ENCODE measurements at regions not wholly inside any gene's neighbourhood (a gene's known extent, or its start where the extent isn't known, plus 50 kb on each side); places are given as distances from the start of the nearest gene placed in this dataset.

DNA sequence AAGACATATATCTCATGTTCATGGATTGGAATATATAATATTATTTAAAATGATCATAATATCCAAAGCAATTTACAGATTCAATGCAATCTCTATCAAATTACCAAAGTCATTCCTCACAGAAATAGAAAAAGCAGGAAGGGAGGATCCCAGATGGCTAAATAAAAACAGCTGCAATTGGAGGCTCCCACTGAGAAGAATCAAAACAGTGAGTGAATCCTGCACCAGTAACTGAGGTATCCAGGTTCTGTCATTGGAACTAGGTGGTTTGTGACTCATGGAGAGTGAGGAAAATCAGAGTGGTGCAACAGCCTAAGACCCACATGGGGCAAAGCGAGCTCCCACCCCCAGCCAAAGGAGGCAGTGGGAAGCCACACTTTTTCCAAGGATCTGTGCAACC lies 128.4 kb downstream of the MTERF1 start:
- TF ChIP-seq CREB1 (IDR thresholded peaks at IDR 0.05; ENCODE audit: low read depth) (no peak), TEAD4 (IDR thresholded peaks at IDR 0.05) (no peak), NFIC (IDR thresholded peaks at IDR 0.05) (no peak)

DNA sequence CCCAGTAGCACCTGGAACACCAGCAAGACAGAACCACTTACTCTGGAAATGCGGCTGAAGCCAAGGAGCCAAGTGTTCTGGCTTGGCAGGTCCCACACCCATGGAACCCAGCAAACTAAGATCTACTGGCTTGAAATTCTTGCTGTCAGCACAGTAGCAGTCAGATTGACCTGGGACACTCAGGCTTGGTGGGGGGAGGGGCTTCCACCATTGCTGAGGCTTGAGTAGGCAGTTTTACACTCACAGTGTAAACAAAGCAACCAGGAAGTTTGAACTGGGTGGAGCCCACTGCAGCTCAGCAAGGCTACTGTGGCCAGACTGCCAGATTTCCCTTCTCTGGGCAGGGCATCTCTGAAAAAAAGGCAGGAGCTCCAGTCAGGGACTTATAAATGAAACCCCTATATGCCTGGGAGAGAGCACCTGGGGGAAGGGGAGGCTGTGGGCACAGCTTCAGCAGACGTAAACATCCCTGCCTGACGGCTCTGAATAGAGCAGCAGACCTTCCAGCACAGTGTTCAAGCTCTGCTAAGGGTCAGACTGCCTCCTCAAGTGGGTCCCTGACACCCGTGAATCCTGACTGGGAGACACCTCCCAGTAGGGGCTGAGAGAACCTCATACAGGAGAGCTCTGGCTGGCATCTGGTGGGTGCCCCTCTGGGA lies 121.2 kb downstream of the MTERF1 start:
- TF ChIP-seq EGR1 (IDR thresholded peaks at IDR 0.05) (no peak), ZBTB7A (IDR thresholded peaks at IDR 0.05; ENCODE audit: low read depth) (no peak), NFIC (IDR thresholded peaks at IDR 0.05) (no peak), YY1 (IDR thresholded peaks at IDR 0.05; ENCODE audit: low read depth) (no peak), FOXM1 (IDR thresholded peaks at IDR 0.05; ENCODE audit: borderline replicate concordance, low read depth) (no peak), CEBPB (IDR thresholded peaks at IDR 0.05) (no peak), TAF1 (IDR thresholded peaks at IDR 0.05; ENCODE audit: low read depth) (no peak), RAD21 (IDR thresholded peaks at IDR 0.05; ENCODE audit: low read depth) (no peak), CREB1 (IDR thresholded peaks at IDR 0.05; ENCODE audit: low read depth) (no peak), TEAD4 (IDR thresholded peaks at IDR 0.05) (no peak), EP300 (IDR thresholded peaks at IDR 0.05; ENCODE audit: borderline replicate concordance) (no peak), TCF12 (IDR thresholded peaks at IDR 0.05; ENCODE audit: low read depth) (no peak)
- TF ChIP-seq, protein P1, sequence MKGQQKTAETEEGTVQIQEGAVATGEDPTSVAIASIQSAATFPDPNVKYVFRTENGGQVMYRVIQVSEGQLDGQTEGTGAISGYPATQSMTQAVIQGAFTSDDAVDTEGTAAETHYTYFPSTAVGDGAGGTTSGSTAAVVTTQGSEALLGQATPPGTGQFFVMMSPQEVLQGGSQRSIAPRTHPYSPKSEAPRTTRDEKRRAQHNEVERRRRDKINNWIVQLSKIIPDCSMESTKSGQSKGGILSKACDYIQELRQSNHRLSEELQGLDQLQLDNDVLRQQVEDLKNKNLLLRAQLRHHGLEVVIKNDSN (IDR thresholded peaks at IDR 0.05), result no peak
- TF ChIP-seq, protein P2, sequence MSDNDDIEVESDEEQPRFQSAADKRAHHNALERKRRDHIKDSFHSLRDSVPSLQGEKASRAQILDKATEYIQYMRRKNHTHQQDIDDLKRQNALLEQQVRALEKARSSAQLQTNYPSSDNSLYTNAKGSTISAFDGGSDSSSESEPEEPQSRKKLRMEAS (IDR thresholded peaks at IDR 0.05), result no peak
- TF ChIP-seq, protein P3, sequence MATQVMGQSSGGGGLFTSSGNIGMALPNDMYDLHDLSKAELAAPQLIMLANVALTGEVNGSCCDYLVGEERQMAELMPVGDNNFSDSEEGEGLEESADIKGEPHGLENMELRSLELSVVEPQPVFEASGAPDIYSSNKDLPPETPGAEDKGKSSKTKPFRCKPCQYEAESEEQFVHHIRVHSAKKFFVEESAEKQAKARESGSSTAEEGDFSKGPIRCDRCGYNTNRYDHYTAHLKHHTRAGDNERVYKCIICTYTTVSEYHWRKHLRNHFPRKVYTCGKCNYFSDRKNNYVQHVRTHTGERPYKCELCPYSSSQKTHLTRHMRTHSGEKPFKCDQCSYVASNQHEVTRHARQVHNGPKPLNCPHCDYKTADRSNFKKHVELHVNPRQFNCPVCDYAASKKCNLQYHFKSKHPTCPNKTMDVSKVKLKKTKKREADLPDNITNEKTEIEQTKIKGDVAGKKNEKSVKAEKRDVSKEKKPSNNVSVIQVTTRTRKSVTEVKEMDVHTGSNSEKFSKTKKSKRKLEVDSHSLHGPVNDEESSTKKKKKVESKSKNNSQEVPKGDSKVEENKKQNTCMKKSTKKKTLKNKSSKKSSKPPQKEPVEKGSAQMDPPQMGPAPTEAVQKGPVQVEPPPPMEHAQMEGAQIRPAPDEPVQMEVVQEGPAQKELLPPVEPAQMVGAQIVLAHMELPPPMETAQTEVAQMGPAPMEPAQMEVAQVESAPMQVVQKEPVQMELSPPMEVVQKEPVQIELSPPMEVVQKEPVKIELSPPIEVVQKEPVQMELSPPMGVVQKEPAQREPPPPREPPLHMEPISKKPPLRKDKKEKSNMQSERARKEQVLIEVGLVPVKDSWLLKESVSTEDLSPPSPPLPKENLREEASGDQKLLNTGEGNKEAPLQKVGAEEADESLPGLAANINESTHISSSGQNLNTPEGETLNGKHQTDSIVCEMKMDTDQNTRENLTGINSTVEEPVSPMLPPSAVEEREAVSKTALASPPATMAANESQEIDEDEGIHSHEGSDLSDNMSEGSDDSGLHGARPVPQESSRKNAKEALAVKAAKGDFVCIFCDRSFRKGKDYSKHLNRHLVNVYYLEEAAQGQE (IDR thresholded peaks at IDR 0.05; ENCODE audit: low read depth), result no peak

DNA sequence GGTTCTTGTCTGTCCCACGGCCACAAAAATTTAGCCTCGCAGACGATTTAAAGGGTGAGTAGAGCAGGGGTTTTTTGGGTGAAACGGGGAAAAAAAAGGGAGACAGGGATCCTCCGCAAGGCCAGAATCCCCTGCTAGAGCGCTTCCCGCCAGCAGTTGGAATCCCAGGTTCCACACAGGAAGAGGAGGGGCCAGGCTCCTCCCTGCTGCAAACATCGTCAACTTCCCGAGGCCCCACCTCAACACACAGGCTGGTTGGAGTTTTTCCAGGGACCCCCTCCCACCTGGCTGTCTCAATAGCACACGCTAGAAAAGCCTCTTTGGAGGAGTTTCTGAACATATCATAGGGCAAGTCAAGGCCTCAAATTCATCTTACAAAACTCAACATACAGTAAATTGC lies 112.7 kb downstream of the MTERF1 start:
- no peak for TF ChIP-seq NFIC (IDR thresholded peaks at IDR 0.05)
- TF ChIP-seq EGR1 (IDR thresholded peaks at IDR 0.05), result no peak
- TF ChIP-seq CEBPB (IDR thresholded peaks at IDR 0.05), result no peak
- no peak for TF ChIP-seq FOXM1 (IDR thresholded peaks at IDR 0.05; ENCODE audit: borderline replicate concordance, low read depth)
- no peak for TF ChIP-seq TAF1 (IDR thresholded peaks at IDR 0.05; ENCODE audit: low read depth)
- TF ChIP-seq, protein P2 (IDR thresholded peaks at IDR 0.05), result no peak
- no peak for TF ChIP-seq EP300 (IDR thresholded peaks at IDR 0.05; ENCODE audit: borderline replicate concordance)
- no peak for TF ChIP-seq TEAD4 (IDR thresholded peaks at IDR 0.05)
- TF ChIP-seq, protein P3 (IDR thresholded peaks at IDR 0.05; ENCODE audit: low read depth), result no peak
- no peak for TF ChIP-seq CREB1 (IDR thresholded peaks at IDR 0.05; ENCODE audit: low read depth)
- TF ChIP-seq, protein P1 (IDR thresholded peaks at IDR 0.05), result no peak
- no peak for TF ChIP-seq TCF12 (IDR thresholded peaks at IDR 0.05; ENCODE audit: low read depth)
- TF ChIP-seq ZBTB7A (IDR thresholded peaks at IDR 0.05; ENCODE audit: low read depth), result no peak
- TF ChIP-seq YY1 (IDR thresholded peaks at IDR 0.05; ENCODE audit: low read depth), result no peak
- TF ChIP-seq RAD21 (IDR thresholded peaks at IDR 0.05; ENCODE audit: low read depth), result no peak

DNA sequence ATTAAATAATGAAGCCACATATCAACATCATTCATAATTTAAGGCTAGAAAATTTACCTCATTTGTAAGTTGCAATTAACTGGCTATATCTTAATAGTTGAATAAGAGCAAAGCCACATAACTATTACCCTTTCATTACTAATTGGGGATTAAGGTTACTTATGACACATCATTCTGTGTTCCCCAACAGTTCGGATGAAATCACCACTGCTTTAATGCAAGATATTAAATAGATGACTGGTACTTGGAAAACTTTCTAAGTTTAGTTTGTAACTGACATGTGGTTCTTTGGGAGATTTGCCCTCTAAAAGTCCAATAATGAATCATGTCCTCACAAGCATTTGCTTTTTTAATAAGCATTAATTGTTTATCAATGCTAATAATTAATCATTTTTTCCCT lies 109.1 kb downstream of the MTERF1 start:
- TF ChIP-seq RAD21 (IDR thresholded peaks at IDR 0.05; ENCODE audit: low read depth) (no peak), TAF1 (IDR thresholded peaks at IDR 0.05; ENCODE audit: low read depth) (no peak), FOXM1 (IDR thresholded peaks at IDR 0.05; ENCODE audit: borderline replicate concordance, low read depth) (no peak), TEAD4 (IDR thresholded peaks at IDR 0.05) (no peak), TCF12 (IDR thresholded peaks at IDR 0.05; ENCODE audit: low read depth) (no peak), EP300 (IDR thresholded peaks at IDR 0.05; ENCODE audit: borderline replicate concordance) (no peak), ZBTB7A (IDR thresholded peaks at IDR 0.05; ENCODE audit: low read depth) (no peak), EGR1 (IDR thresholded peaks at IDR 0.05) (no peak), YY1 (IDR thresholded peaks at IDR 0.05; ENCODE audit: low read depth) (no peak), CREB1 (IDR thresholded peaks at IDR 0.05; ENCODE audit: low read depth) (no peak), CEBPB (IDR thresholded peaks at IDR 0.05) (no peak), NFIC (IDR thresholded peaks at IDR 0.05) (no peak)
- TF ChIP-seq, protein P2 (IDR thresholded peaks at IDR 0.05), result no peak
- TF ChIP-seq, protein P3 (IDR thresholded peaks at IDR 0.05; ENCODE audit: low read depth), result no peak
- TF ChIP-seq, protein P1 (IDR thresholded peaks at IDR 0.05), result no peak

Measured in Ishikawa (cell line).